SK-N-SH (cell line): ENCODE measurements at regions not wholly inside any gene's neighbourhood (a gene's known extent, or its start where the extent isn't known, plus 50 kb on each side); places are given as distances from the start of the nearest gene placed in this dataset.

Experiments
- CTCF ChIP-seq: fragments of 200-600 bp; sonication (generic); IDR thresholded peaks from 2 replicates; pipeline ENCODE4 v1.6.1; 2017; ENCODE audit warnings: antibody characterized with exemption, mild to moderate bottlenecking, moderate library complexity
- EP300 ChIP-seq, 2 experiments: IDR thresholded peaks; 2 replicates each; pipeline versions ENCODE4 v1.4.0 to v1.6.1; 2012; ENCODE audit warnings: borderline replicate concordance in 1 of 2, low read depth in 1 of 2, low read length in 1 of 2
- FOXJ3 ChIP-seq: sonication (generic); formaldehyde crosslinking; IDR thresholded peaks from 2 replicates; pipeline ENCODE4 v1.5.1; 2020; ENCODE audit warnings: mild to moderate bottlenecking, missing genetic modification reagents
- MAX ChIP-seq: IDR thresholded peaks from 2 replicates; pipeline ENCODE4 v1.4.0; 2012; ENCODE audit warnings: low read depth
- MXI1 ChIP-seq: IDR thresholded peaks from 2 replicates; pipeline ENCODE4 v1.6.1; 2012; ENCODE audit warnings: mild to moderate bottlenecking, low read depth, low read length, improper control_type of control experiment
- RAD21 ChIP-seq: IDR thresholded peaks from 2 replicates; pipeline ENCODE4 v1.6.1; 2012; ENCODE audit warnings: mild to moderate bottlenecking, low read length
- RCOR1 ChIP-seq: fragments of 150-350 bp; IDR thresholded peaks from 2 replicates; pipeline ENCODE4 v1.6.1; 2017; ENCODE audit warnings: antibody characterized with exemption, low read length
- RFX5 ChIP-seq: IDR thresholded peaks from 2 replicates; pipeline ENCODE4 v1.6.1; 2012; ENCODE audit warnings: mild to moderate bottlenecking, improper control_type of control experiment, low read length
- RXRA ChIP-seq: IDR thresholded peaks from 2 replicates; pipeline ENCODE4 v1.4.0; 2012; ENCODE audit warnings: low read depth, mild to moderate bottlenecking, borderline replicate concordance
- SIN3A ChIP-seq: IDR thresholded peaks from 2 replicates; pipeline ENCODE4 v1.6.1; 2012; ENCODE audit warnings: low read depth, mild to moderate bottlenecking, low read length, moderate library complexity, borderline replicate concordance
- USF2 ChIP-seq: fragments of 150-350 bp; IDR thresholded peaks from 2 replicates; pipeline ENCODE4 v1.6.1; 2017; ENCODE audit warnings: antibody characterized with exemption, low read length, low read depth, borderline replicate concordance

DNA sequence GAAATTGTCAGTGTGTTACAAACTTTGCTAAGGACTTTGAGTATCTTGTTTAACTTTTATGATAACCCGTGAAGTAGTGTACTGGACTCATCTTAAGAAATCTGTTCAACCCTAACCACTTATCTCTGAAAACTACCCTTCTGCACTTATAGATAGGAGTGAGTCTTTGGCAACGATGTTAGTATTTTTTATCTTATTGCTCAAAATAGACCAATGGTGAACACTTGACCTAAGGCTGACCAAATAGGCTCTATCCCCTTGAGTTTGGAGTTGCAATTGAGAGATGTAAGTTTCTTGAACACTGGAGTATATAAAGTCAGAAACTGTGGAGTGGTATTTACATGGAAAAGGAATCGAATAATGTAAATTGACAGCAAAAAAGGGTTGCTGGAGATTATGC is 786.1 kb downstream of the TMTC2 start:
- TF ChIP-seq RCOR1 (no peak), CTCF (no peak), USF2 (no peak), RXRA (no peak), EP300 (IDR thresholded peaks at IDR 0.05; ENCODE audit: borderline replicate concordance in 1 of 2, low read depth in 1 of 2, low read length in 1 of 2) (no peak), SIN3A (no peak), RFX5 (no peak), FOXJ3 (no peak), RAD21 (no peak), MXI1 (no peak), MAX (no peak)
